Gastroesophageal sphincter (tissue), 3 donors: ENCODE measurements at regions not wholly inside any gene's neighbourhood (a gene's known extent, or its start where the extent isn't known, plus 50 kb on each side); places are given as distances from the start of the nearest gene placed in this dataset.
"Not testable (repeated sequence)": the region's sequence is repeated elsewhere in the genome, so short reads cannot be mapped to it uniquely, and the experiment has no call there.

ENCODE experiments used
- EP300 ChIP-seq: sonication (generic); formaldehyde crosslinking; IDR thresholded peaks from one replicate; pipeline ENCODE4 v1.6.1; 2017; ENCODE audit warnings: antibody characterized with exemption, mild to moderate bottlenecking
- TF ChIP-seq, protein P1 (sequence below), 4 experiments: fragments of 200-600 bp in 2 of 4; fragments of 450-650 bp in 2 of 4; sonication (generic) in 1 of 4; IDR thresholded peaks; one replicate each; pipeline ENCODE4 v1.5.1; 2017 to 2019; ENCODE audit warnings: antibody characterized with exemption in 4 of 4, mild to moderate bottlenecking in 2 of 4, moderate library complexity in 2 of 4

DNA sequence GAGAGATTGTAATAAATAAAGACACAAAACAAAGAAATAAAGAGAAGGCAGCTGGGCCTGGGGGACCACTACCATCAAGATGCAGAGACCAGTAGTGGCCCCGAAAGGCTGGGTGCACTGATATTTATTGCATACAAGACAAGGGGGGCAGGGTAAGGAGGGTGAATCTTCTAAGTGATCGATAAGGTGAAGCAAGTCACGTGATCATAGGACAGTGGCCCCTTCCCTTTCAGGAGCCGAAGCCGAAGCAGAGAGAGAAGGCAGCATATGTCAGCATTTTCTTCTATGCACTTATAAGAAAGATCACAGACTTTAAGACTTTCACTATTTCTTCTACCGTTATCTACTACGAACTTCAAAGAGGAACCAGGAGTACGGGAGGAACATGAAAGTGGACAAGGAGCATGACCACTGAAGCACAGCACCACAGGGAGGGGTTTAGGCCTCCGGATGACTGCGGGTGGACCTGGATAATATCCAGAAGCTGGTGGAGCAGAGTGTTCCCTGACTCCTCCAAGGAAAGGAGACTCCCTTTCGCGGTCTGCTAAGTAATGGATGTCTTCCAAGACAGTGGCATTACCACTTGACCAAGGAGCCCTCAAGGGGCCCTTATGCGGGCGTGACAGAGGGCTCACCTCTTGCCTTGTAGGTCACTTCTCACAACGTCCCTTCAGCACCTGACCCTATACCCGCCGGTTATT, 126.4 kb downstream of the RBM46 start:
- TF ChIP-seq, protein P1, sequence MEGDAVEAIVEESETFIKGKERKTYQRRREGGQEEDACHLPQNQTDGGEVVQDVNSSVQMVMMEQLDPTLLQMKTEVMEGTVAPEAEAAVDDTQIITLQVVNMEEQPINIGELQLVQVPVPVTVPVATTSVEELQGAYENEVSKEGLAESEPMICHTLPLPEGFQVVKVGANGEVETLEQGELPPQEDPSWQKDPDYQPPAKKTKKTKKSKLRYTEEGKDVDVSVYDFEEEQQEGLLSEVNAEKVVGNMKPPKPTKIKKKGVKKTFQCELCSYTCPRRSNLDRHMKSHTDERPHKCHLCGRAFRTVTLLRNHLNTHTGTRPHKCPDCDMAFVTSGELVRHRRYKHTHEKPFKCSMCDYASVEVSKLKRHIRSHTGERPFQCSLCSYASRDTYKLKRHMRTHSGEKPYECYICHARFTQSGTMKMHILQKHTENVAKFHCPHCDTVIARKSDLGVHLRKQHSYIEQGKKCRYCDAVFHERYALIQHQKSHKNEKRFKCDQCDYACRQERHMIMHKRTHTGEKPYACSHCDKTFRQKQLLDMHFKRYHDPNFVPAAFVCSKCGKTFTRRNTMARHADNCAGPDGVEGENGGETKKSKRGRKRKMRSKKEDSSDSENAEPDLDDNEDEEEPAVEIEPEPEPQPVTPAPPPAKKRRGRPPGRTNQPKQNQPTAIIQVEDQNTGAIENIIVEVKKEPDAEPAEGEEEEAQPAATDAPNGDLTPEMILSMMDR (IDR thresholded peaks at IDR 0.05), result not testable (repeated sequence)
- TF ChIP-seq EP300, result not testable (repeated sequence)
